HepG2 (cell line): ENCODE measurements at regions not wholly inside any gene's neighbourhood (a gene's known extent, or its start where the extent isn't known, plus 50 kb on each side); places are given as distances from the start of the nearest gene placed in this dataset.

Experiments
- ATAC-seq: fragments of 200-7000 bp; cut with Tn5 transposase; 3 replicates; pipeline ENCODE4 v1.9.1; 2020; ENCODE audit warnings: mild to moderate bottlenecking, moderate library complexity
- BruUV-seq: library from RNA; stranded (reverse); fragments of 400-500 nt; replicated peaks from 2 replicates; lab custom pipeline; 2021; lab: Mats Ljungman, UMichigan
- CTCF ChIA-PET: fragments of 300-600 bp; formaldehyde crosslinking; extraction: SDS; loops from one replicate; lab custom pipeline; 2021; ENCODE audit warnings: low total read pairs, inconsistent platforms, low intra/inter-chr PET ratio; lab: Yijun Ruan, JAX
- POLR2A ChIA-PET: fragments of 350-600 bp; sonication (Branson Sonifier 250); formaldehyde crosslinking; loops from one replicate; lab custom pipeline; 2020; ENCODE audit warnings: antibody characterized with exemption, inconsistent platforms; lab: Yijun Ruan, JAX
- DNase-seq: peaks from one replicate; pipeline ENCODE4 v3.0.0-alpha.2; 2015; ENCODE audit warnings: low spot score
- FAIRE-seq: peaks from 3 replicates; lab custom pipeline; 2011; peaks lifted over from hg19 to GRCh38; lab: Jason Lieb, UNC
- H2AFZ ChIP-seq: one replicate; pipeline ENCODE4 v1.6.1; 2011; ENCODE audit warnings: low read length, inconsistent platforms
- H3K27ac ChIP-seq: fragments of 300-600 bp; 3 replicates; pipeline ENCODE4 v1.8.0; 2011; ENCODE audit warnings: mixed run types, mild to moderate bottlenecking, mixed read lengths, low read length, inconsistent platforms; ENCODE audit not compliant: insufficient read depth; ENCODE audit errors: extremely low read length
- H3K27me3 ChIP-seq, 2 experiments: fragments of 200-600 bp in 1 of 2; 2 replicates in 1 of 2; 3 replicates in 1 of 2; pipeline versions ENCODE4 v1.6.0 to v1.8.0; 2011; ENCODE audit warnings: low read length in 2 of 2, mild to moderate bottlenecking in 2 of 2, moderate library complexity in 2 of 2, inconsistent platforms in 1 of 2; ENCODE audit not compliant: insufficient read depth in 2 of 2, control insufficient read depth in 1 of 2
- H3K36me3 ChIP-seq, 2 experiments: fragments of 200-600 bp in 1 of 2; replicated peaks in 1 of 2; 2 replicates in 1 of 2; 3 replicates in 1 of 2; pipeline versions ENCODE4 v1.5.1 to v1.8.0; 2011; ENCODE audit warnings: low read length in 2 of 2, inconsistent platforms in 1 of 2; ENCODE audit not compliant: insufficient read depth in 2 of 2, control insufficient read depth in 1 of 2
- H3K4me1 ChIP-seq: 2 replicates; pipeline ENCODE4 v1.5.1; 2012; ENCODE audit warnings: low read length, inconsistent platforms; ENCODE audit not compliant: insufficient read depth
- H3K4me2 ChIP-seq: 2 replicates; pipeline ENCODE4 v1.6.0; 2011; ENCODE audit warnings: low read depth, low read length, inconsistent platforms
- H3K4me3 ChIP-seq, 3 experiments: fragments of 200-600 bp in 1 of 3; sonication (generic), shearing (Covaris generic) in 1 of 3; replicated peaks in 1 of 3; 2 replicates each; pipeline ENCODE4 v1.5.1; 2011 to 2016; ENCODE audit warnings: low read length in 3 of 3, inconsistent platforms in 2 of 3, low read depth in 2 of 3, mild to moderate bottlenecking in 2 of 3, control low read depth in 1 of 3, mixed read lengths in 1 of 3; ENCODE audit not compliant: insufficient read depth in 1 of 3
- H3K79me2 ChIP-seq: one replicate; pipeline ENCODE4 v1.6.1; 2011; ENCODE audit warnings: low read length, inconsistent platforms; ENCODE audit not compliant: insufficient read depth
- H3K9ac ChIP-seq: 2 replicates; pipeline ENCODE4 v1.6.0; 2011; ENCODE audit warnings: mild to moderate bottlenecking, low read depth, low read length, inconsistent platforms; ENCODE audit not compliant: insufficient read depth
- H3K9me3 ChIP-seq: 2 replicates; pipeline ENCODE4 v1.5.1; 2012; ENCODE audit warnings: mild to moderate bottlenecking, low read length
- H4K20me1 ChIP-seq: 2 replicates; pipeline ENCODE4 v1.6.0; 2011; ENCODE audit warnings: inconsistent platforms, mild to moderate bottlenecking, low read length, moderate library complexity; ENCODE audit not compliant: insufficient read depth
- HHEX ChIP-seq: IDR thresholded peaks from 2 replicates; pipeline ENCODE4 v1.6.1; 2016; ENCODE audit warnings: control low read depth
- KMT2A ChIP-seq: sonication (generic); formaldehyde crosslinking; IDR thresholded peaks from 2 replicates; pipeline ENCODE4 v1.4.0; 2020; ENCODE audit warnings: missing genetic modification reagents
- NR2F6 ChIP-seq, 2 experiments: IDR thresholded peaks; 2 replicates each; pipeline ENCODE4 v1.6.1; 2016; ENCODE audit warnings: antibody characterized with exemption in 1 of 2, mild to moderate bottlenecking in 1 of 2
- REPIN1 ChIP-seq: sonication (generic); formaldehyde crosslinking; IDR thresholded peaks from 2 replicates; pipeline ENCODE4 v1.8.0; 2022; ENCODE audit warnings: missing genetic modification reagents, low read depth, mild to moderate bottlenecking, borderline replicate concordance
- SIX4 ChIP-seq: sonication (generic); formaldehyde crosslinking; IDR thresholded peaks from 2 replicates; pipeline ENCODE4 v1.4.0; 2020; ENCODE audit warnings: missing genetic modification reagents
- ZNF629 ChIP-seq: sonication (generic); formaldehyde crosslinking; conservative IDR thresholded peaks from 2 replicates; pipeline ENCODE4 v1.5.0; 2020; ENCODE audit warnings: missing genetic modification reagents
- WGBS: methylation state at CpG from one replicate; pipeline ENCODE4 v1.1.6; 2017; ENCODE audit warnings: low lambda C conversion rate; 5-methylcytosine and 5-hydroxymethylcytosine counted together
- in situ Hi-C: cut with HindIII; loops from 2 replicates; pipeline ENCODE4 v1.10.0; 2017; ENCODE audit warnings: low pct_unique_long_range_greater_than_20kb; ENCODE audit not compliant: extremely low pct_ligation_motif_present
- intact Hi-C: fragments of 100-400 bp; cut with micrococcal nuclease; formaldehyde crosslinking; loops from one replicate; pipeline ENCODE4 v1.10.0; 2022; ENCODE audit not compliant: unreplicated experiment
- TF ChIP-seq, protein P1 (sequence below): sonication (generic); formaldehyde crosslinking; IDR thresholded peaks from 2 replicates; pipeline ENCODE4 v1.8.1; 2022; ENCODE audit warnings: mild to moderate bottlenecking, missing genetic modification reagents
- TF ChIP-seq, protein P2 (sequence below): IDR thresholded peaks from 2 replicates; pipeline ENCODE4 v1.6.1; 2016; ENCODE audit warnings: missing biosample characterization, missing genetic modification reagents, low read depth
- TF ChIP-seq, protein P3 (sequence below): sonication (generic); formaldehyde crosslinking; IDR thresholded peaks from 2 replicates; pipeline ENCODE4 v1.4.0; 2020; ENCODE audit warnings: low read depth, missing genetic modification reagents
- TF ChIP-seq, protein P4 (sequence below): sonication (generic); formaldehyde crosslinking; IDR thresholded peaks from 2 replicates; pipeline ENCODE4 v1.5.0; 2020; ENCODE audit warnings: mild to moderate bottlenecking, missing genetic modification reagents, borderline replicate concordance
- TF ChIP-seq, protein P5 (sequence below): sonication (generic); formaldehyde crosslinking; IDR thresholded peaks from 2 replicates; pipeline ENCODE4 v1.8.0; 2022; ENCODE audit warnings: mild to moderate bottlenecking, missing genetic modification reagents; ENCODE audit not compliant: insufficient replicate concordance
- TF ChIP-seq, protein P6 (sequence below): sonication (generic); formaldehyde crosslinking; IDR thresholded peaks from 2 replicates; pipeline ENCODE4 v1.8.0; 2022; ENCODE audit warnings: mild to moderate bottlenecking, missing genetic modification reagents, moderate library complexity

DNA sequence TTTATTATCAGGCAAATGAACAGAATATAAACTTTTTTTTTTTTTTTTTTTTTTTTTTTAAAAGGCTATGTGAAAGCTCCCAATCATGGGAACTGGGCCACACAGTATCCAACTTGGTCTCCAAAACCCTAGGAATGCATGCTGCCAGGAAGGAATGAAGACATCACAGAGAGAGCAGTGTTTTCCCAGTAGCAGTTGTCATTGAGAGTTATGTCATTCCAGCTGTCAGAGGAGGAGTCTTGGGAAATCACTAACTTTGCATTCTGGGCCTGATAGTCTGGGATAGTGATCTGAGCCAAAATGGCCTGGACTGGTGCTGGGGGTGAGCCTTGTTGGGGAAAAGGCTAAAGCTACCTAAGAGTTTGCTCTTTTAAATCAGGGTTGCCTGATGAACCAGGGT lies 231.3 kb upstream of the MAP3K7 start (continued):
- TF ChIP-seq NR2F6 (IDR thresholded peaks at IDR 0.05) (no peak), NR2F6 (CRISPR knock-in tag; IDR thresholded peaks at IDR 0.05) (no peak)
- TF ChIP-seq, protein P1, sequence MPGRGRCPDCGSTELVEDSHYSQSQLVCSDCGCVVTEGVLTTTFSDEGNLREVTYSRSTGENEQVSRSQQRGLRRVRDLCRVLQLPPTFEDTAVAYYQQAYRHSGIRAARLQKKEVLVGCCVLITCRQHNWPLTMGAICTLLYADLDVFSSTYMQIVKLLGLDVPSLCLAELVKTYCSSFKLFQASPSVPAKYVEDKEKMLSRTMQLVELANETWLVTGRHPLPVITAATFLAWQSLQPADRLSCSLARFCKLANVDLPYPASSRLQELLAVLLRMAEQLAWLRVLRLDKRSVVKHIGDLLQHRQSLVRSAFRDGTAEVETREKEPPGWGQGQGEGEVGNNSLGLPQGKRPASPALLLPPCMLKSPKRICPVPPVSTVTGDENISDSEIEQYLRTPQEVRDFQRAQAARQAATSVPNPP (CRISPR knock-in tag): no peak
- TF ChIP-seq, all 625 proteins: peak for 0

DNA sequence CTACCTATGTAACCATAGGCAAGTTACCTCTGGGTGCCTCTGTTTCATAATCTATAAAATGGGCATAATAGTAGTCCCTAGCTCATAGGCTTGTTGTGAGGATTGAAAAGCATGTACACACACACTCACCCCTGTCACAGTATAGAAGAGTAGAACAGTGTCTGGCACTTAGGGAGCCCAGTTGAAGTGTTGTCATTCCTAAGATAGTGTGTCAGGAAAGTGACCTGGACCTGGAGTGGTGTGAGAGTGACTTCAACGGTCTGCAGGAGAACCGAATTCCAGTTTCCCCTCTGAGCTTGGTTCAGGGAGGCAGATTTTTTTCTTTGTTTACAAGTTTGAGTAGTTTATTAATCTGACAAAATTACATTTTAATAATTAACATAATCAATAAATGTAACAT lies 229.9 kb upstream of the MAP3K7 start:
- no peaks in the 10 kb centered on the region for H4K20me1 ChIP-seq
- intact Hi-C loops (no loop called here), in situ Hi-C loops (no loop called here)
- no peaks in the 10 kb centered on the region for H3K36me3 ChIP-seq
- no peak overlapping the region for H3K27ac ChIP-seq
- FAIRE-seq (no peak), ATAC-seq (no peak), DNase-seq (no peak)
- H3K79me2 ChIP-seq: no peaks in the 10 kb centered on the region
- BruUV-seq: no TSS peak
- no peaks in the 10 kb centered on the region for H3K9me3 ChIP-seq
- H3K27me3 ChIP-seq: no peaks in the 10 kb centered on the region
- 18% methylated on average over 2 of the region's 2 CpGs for WGBS
- ChIA-PET POLR2A (no interaction called here), CTCF (no interaction called here)
- H3K9ac ChIP-seq: no peak overlapping the region
- H3K4me1 ChIP-seq: no peaks in the 10 kb centered on the region
- no peak overlapping the region for H2AFZ ChIP-seq
- no peak overlapping the region for H3K4me3 ChIP-seq
- no peak overlapping the region for H3K4me2 ChIP-seq
- TF ChIP-seq, protein P2, sequence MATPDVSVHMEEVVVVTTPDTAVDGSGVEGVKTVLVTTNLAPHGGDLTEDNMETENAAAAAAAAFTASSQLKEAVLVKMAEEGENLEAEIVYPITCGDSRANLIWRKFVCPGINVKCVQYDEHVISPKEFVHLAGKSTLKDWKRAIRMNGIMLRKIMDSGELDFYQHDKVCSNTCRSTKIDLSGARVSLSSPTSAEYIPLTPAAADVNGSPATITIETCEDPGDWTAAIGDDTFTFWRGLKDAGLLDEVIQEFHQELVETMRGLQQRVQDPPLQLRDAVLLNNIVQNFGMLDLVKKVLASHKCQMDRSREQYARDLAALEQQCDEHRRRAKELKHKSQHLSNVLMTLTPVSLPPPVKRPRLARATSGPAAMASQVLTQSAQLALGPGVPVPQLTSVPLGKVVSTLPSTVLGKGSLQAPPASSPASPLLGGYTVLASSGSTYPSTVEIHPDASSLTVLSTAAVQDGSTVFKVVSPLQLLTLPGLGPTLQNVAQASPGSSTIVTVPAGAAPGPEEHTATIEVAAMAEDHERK (CRISPR knock-in tag): no peak
- TF ChIP-seq, protein P3, sequence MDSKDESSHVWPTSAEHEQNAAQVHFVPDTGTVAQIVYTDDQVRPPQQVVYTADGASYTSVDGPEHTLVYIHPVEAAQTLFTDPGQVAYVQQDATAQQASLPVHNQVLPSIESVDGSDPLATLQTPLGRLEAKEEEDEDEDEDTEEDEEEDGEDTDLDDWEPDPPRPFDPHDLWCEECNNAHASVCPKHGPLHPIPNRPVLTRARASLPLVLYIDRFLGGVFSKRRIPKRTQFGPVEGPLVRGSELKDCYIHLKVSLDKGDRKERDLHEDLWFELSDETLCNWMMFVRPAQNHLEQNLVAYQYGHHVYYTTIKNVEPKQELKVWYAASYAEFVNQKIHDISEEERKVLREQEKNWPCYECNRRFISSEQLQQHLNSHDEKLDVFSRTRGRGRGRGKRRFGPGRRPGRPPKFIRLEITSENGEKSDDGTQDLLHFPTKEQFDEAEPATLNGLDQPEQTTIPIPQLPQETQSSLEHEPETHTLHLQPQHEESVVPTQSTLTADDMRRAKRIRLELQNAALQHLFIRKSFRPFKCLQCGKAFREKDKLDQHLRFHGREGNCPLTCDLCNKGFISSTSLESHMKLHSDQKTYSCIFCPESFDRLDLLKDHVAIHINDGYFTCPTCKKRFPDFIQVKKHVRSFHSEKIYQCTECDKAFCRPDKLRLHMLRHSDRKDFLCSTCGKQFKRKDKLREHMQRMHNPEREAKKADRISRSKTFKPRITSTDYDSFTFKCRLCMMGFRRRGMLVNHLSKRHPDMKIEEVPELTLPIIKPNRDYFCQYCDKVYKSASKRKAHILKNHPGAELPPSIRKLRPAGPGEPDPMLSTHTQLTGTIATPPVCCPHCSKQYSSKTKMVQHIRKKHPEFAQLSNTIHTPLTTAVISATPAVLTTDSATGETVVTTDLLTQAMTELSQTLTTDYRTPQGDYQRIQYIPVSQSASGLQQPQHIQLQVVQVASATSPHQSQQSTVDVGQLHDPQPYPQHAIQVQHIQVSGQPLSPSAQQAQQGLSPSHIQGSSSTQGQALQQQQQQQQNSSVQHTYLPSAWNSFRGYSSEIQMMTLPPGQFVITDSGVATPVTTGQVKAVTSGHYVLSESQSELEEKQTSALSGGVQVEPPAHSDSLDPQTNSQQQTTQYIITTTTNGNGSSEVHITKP (CRISPR knock-in tag): no peak
- TF ChIP-seq, protein P4, sequence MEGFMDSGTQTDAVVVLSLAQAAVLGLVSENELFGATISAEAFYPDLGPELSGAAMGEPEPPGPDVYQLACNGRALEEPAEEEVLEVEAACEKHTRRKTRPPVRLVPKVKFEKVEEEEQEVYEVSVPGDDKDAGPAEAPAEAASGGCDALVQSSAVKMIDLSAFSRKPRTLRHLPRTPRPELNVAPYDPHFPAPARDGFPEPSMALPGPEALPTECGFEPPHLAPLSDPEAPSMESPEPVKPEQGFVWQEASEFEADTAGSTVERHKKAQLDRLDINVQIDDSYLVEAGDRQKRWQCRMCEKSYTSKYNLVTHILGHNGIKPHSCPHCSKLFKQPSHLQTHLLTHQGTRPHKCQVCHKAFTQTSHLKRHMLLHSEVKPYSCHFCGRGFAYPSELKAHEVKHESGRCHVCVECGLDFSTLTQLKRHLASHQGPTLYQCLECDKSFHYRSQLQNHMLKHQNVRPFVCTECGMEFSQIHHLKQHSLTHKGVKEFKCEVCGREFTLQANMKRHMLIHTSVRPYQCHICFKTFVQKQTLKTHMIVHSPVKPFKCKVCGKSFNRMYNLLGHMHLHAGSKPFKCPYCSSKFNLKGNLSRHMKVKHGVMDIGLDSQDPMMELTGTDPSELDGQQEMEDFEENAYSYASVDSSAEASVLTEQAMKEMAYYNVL (CRISPR knock-in tag): no peak
- TF ChIP-seq, protein P5, sequence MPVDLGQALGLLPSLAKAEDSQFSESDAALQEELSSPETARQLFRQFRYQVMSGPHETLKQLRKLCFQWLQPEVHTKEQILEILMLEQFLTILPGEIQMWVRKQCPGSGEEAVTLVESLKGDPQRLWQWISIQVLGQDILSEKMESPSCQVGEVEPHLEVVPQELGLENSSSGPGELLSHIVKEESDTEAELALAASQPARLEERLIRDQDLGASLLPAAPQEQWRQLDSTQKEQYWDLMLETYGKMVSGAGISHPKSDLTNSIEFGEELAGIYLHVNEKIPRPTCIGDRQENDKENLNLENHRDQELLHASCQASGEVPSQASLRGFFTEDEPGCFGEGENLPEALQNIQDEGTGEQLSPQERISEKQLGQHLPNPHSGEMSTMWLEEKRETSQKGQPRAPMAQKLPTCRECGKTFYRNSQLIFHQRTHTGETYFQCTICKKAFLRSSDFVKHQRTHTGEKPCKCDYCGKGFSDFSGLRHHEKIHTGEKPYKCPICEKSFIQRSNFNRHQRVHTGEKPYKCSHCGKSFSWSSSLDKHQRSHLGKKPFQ: no peak
- TF ChIP-seq KMT2A (CRISPR knock-in tag) (no peak), REPIN1 (CRISPR knock-in tag) (no peak), HHEX (CRISPR knock-in tag) (no peak), SIX4 (CRISPR knock-in tag) (no peak), ZNF629 (CRISPR knock-in tag) (no peak)
- TF ChIP-seq, protein P6, sequence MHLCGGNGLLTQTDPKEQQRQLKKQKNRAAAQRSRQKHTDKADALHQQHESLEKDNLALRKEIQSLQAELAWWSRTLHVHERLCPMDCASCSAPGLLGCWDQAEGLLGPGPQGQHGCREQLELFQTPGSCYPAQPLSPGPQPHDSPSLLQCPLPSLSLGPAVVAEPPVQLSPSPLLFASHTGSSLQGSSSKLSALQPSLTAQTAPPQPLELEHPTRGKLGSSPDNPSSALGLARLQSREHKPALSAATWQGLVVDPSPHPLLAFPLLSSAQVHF (CRISPR knock-in tag): no peak
